ENCODE measurements at regions not wholly inside any gene's neighbourhood (a gene's known extent, or its start where the extent isn't known, plus 50 kb on each side); places are given as distances from the start of the nearest gene placed in this dataset.

GRCh38 chr15:70521576-70522322 lies 241.6 kb downstream of the UACA start:
- DNase-seq (ENCODE audit: insufficient read length, low spot score) (no peak), FAIRE-seq (no peak)
- TF ChIP-seq POLR2AphosphoS5 (IDR thresholded peaks at IDR 0.05; ENCODE audit: low read depth, low read length) = no peak
- no peak for TF ChIP-seq POLR2A (IDR thresholded peaks at IDR 0.05; ENCODE audit: low read depth, low read length)
- no peak for TF ChIP-seq POU2F2 (IDR thresholded peaks at IDR 0.05; ENCODE audit: low read depth, low read length)
- no peak for TF ChIP-seq PAX5 (IDR thresholded peaks at IDR 0.05; ENCODE audit: insufficient read depth, low read length, severe bottlenecking)
- no peak for TF ChIP-seq TAF1 (IDR thresholded peaks at IDR 0.05; ENCODE audit: low read depth, low read length)
- no peak for TF ChIP-seq SPI1 (IDR thresholded peaks at IDR 0.05; ENCODE audit: low read depth, low read length)

DNA sequence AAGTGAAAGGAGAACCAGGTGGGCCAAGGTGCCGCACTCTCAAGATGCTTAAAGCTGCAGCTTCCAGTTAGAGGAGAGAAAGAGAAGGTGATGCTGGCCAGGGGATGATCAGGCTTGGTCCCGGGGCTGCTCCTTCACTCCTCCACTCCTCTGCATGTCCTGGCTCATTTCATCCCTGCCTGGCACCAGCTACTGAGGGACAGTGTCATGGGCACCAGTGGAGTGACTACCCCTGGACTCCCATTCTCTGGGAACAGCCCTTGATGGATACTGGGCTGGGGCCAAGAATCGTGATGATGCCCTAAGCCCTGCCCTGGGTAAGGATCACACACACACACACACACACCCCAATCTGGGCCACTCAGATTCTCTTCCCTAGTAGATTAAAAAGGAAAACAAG lies 243.7 kb downstream of the UACA start:
- DNase-seq (ENCODE audit: insufficient read length, low spot score) = no peak
- no peak for FAIRE-seq
- TF ChIP-seq SPI1 (IDR thresholded peaks at IDR 0.05; ENCODE audit: low read depth, low read length) (no peak), PAX5 (IDR thresholded peaks at IDR 0.05; ENCODE audit: insufficient read depth, low read length, severe bottlenecking) (no peak), POU2F2 (IDR thresholded peaks at IDR 0.05; ENCODE audit: low read depth, low read length) (no peak), POLR2A (IDR thresholded peaks at IDR 0.05; ENCODE audit: low read depth, low read length) (no peak), POLR2AphosphoS5 (IDR thresholded peaks at IDR 0.05; ENCODE audit: low read depth, low read length) (no peak), TAF1 (IDR thresholded peaks at IDR 0.05; ENCODE audit: low read depth, low read length) (no peak)

DNA sequence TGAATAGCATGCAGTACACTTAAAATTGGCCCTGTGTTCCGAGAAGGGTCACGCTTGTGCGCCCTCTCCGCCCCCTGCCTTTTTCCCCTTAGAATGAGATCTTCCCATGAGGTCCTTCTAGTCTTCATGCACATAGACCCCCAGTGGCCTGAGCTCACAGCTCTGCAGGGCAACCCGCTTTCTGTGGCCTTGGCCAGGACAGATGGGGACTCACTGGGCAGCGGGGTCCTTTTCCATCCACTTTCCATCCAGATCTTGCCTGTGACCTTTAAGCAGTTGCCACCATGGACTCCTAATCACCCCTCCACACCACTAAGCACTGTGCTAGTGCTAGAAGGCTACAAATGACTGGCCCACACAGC lies 244.4 kb downstream of the UACA start:
- no peak for DNase-seq (ENCODE audit: insufficient read length, low spot score)
- TF ChIP-seq POU2F2 (IDR thresholded peaks at IDR 0.05; ENCODE audit: low read depth, low read length) = no peak
- no peak for TF ChIP-seq PAX5 (IDR thresholded peaks at IDR 0.05; ENCODE audit: insufficient read depth, low read length, severe bottlenecking)
- no peak for TF ChIP-seq SPI1 (IDR thresholded peaks at IDR 0.05; ENCODE audit: low read depth, low read length)
- no peak for TF ChIP-seq TAF1 (IDR thresholded peaks at IDR 0.05; ENCODE audit: low read depth, low read length)
- no peak for TF ChIP-seq POLR2AphosphoS5 (IDR thresholded peaks at IDR 0.05; ENCODE audit: low read depth, low read length)
- TF ChIP-seq POLR2A (IDR thresholded peaks at IDR 0.05; ENCODE audit: low read depth, low read length) = no peak
- no peak for FAIRE-seq

DNA sequence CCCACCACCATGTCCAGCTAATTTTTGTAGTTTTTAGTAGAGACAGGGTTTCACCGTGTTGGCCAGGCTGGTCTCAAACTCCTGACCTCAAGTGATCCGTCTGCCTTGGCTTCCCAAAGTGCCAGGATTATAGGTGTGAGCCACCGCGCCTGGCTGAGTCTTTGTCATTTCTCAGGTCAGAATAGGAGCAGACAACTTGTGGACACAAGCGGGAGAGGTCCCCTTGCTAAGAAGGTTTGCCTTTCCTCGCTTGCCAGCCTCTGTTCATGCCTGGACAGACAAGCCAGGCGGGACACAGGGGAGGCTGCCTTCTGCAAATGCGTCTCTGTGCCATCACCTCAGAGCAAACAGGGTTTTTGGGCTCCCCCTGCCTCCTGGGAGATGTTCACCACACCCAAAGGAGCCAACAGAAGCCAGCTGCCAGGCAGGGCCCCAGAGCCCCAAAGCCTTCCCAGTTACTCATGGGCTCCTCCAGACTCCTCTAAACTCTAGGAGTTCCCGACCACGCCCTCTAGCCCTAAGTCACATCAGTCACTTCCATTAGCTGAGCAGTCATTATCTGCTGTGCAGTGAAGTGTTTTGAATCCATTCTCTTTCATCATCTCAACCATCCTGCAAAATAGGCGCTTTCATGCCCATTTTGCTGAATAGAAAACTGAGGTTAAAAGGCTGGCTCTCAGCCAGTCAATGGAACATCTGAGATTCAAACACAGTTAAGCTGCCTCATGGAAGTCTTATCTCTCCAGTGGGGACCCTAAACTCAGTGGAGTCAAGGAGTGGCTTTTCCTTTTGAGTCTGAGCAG lies 245.0 kb downstream of the UACA start:
- TF ChIP-seq PAX5 (IDR thresholded peaks at IDR 0.05; ENCODE audit: insufficient read depth, low read length, severe bottlenecking) = no peak
- no peak for TF ChIP-seq POLR2A (IDR thresholded peaks at IDR 0.05; ENCODE audit: low read depth, low read length)
- no peak for TF ChIP-seq POLR2AphosphoS5 (IDR thresholded peaks at IDR 0.05; ENCODE audit: low read depth, low read length)
- TF ChIP-seq TAF1 (IDR thresholded peaks at IDR 0.05; ENCODE audit: low read depth, low read length) = no peak
- TF ChIP-seq POU2F2 (IDR thresholded peaks at IDR 0.05; ENCODE audit: low read depth, low read length) = no peak
- TF ChIP-seq SPI1 (IDR thresholded peaks at IDR 0.05; ENCODE audit: low read depth, low read length) = no peak
- FAIRE-seq (no peak), DNase-seq (ENCODE audit: insufficient read length, low spot score) (no peak)

DNA sequence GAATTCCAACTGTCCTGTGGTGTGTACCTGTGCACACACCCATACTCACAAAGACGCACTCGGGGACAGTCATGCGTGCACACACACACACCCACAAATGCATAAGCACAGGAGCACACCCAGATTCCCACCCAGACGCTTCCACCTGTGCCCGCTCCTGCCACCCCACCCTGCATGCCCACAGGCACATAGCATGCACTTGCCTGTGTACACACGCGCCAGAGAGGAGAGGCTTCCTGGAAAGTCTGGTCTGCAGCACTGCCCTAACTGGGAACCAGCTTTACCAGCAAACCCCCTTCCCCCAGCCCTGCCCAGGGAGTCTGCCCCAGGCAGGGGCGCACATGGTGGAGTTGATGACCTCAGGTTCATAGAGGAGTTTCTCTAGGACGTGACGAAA lies 246.2 kb downstream of the UACA start:
- no peak for TF ChIP-seq POLR2A (IDR thresholded peaks at IDR 0.05; ENCODE audit: low read depth, low read length)
- TF ChIP-seq POLR2AphosphoS5 (IDR thresholded peaks at IDR 0.05; ENCODE audit: low read depth, low read length) = no peak
- TF ChIP-seq SPI1 (IDR thresholded peaks at IDR 0.05; ENCODE audit: low read depth, low read length) = no peak
- TF ChIP-seq PAX5 (IDR thresholded peaks at IDR 0.05; ENCODE audit: insufficient read depth, low read length, severe bottlenecking) = no peak
- no peak for TF ChIP-seq TAF1 (IDR thresholded peaks at IDR 0.05; ENCODE audit: low read depth, low read length)
- no peak for TF ChIP-seq POU2F2 (IDR thresholded peaks at IDR 0.05; ENCODE audit: low read depth, low read length)
- no peak for DNase-seq (ENCODE audit: insufficient read length, low spot score)
- no peak for FAIRE-seq

- FAIRE-seq (no peak), DNase-seq (ENCODE audit: insufficient read length, low spot score) (no peak)
- TF ChIP-seq SPI1 (IDR thresholded peaks at IDR 0.05; ENCODE audit: low read depth, low read length) = no peak
- TF ChIP-seq POLR2AphosphoS5 (IDR thresholded peaks at IDR 0.05; ENCODE audit: low read depth, low read length) = no peak
- no peak for TF ChIP-seq TAF1 (IDR thresholded peaks at IDR 0.05; ENCODE audit: low read depth, low read length)
- no peak for TF ChIP-seq POU2F2 (IDR thresholded peaks at IDR 0.05; ENCODE audit: low read depth, low read length)
- TF ChIP-seq PAX5 (IDR thresholded peaks at IDR 0.05; ENCODE audit: insufficient read depth, low read length, severe bottlenecking) = no peak
- TF ChIP-seq POLR2A (IDR thresholded peaks at IDR 0.05; ENCODE audit: low read depth, low read length) = no peak
Measured at GRCh38 chr15:70516408-70517193, 246.8 kb downstream of the UACA start.

DNA sequence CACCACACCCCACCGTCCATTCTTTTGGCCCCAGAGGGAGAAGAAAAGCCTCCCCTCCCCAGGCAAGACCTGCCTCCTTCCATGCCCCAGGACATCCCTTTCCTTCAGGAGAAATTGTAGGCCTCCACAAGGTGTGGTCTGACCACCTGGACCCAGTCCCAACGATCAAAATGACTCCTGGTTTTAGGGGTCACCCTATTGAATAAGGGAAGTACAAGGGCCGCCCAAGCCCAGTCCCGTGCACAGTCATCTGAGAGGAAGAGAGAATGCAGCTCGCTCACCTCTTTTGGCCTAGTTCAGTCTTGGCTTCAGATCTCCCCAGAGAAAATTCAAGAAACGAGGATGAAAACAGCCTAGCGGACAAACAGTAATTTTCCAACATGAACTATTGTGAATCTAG lies 249.1 kb downstream of the UACA start:
- DNase-seq (ENCODE audit: insufficient read length, low spot score) = no peak
- TF ChIP-seq POLR2A (IDR thresholded peaks at IDR 0.05; ENCODE audit: low read depth, low read length) (no peak), POU2F2 (IDR thresholded peaks at IDR 0.05; ENCODE audit: low read depth, low read length) (no peak), TAF1 (IDR thresholded peaks at IDR 0.05; ENCODE audit: low read depth, low read length) (no peak), POLR2AphosphoS5 (IDR thresholded peaks at IDR 0.05; ENCODE audit: low read depth, low read length) (no peak), SPI1 (IDR thresholded peaks at IDR 0.05; ENCODE audit: low read depth, low read length) (no peak), PAX5 (IDR thresholded peaks at IDR 0.05; ENCODE audit: insufficient read depth, low read length, severe bottlenecking) (no peak)

GRCh38 chr15:70513819-70514218 lies 249.5 kb downstream of the UACA start:
- no peak for TF ChIP-seq TAF1 (IDR thresholded peaks at IDR 0.05; ENCODE audit: low read depth, low read length)
- no peak for TF ChIP-seq POLR2A (IDR thresholded peaks at IDR 0.05; ENCODE audit: low read depth, low read length)
- no peak for TF ChIP-seq PAX5 (IDR thresholded peaks at IDR 0.05; ENCODE audit: insufficient read depth, low read length, severe bottlenecking)
- TF ChIP-seq POU2F2 (IDR thresholded peaks at IDR 0.05; ENCODE audit: low read depth, low read length) = no peak
- no peak for TF ChIP-seq SPI1 (IDR thresholded peaks at IDR 0.05; ENCODE audit: low read depth, low read length)
- no peak for TF ChIP-seq POLR2AphosphoS5 (IDR thresholded peaks at IDR 0.05; ENCODE audit: low read depth, low read length)
- no peak for DNase-seq (ENCODE audit: insufficient read length, low spot score)
- no peak for FAIRE-seq

More for the DNA sequence above, 249.1 kb downstream of the UACA start:
- no peak for FAIRE-seq

All from GM12891 (cell line).